ENCODE measurements at regions not wholly inside any gene's neighbourhood (a gene's known extent, or its start where the extent isn't known, plus 50 kb on each side); places are given as distances from the start of the nearest gene placed in this dataset.

- Histone ChIP-seq H3K4me2 (ENCODE audit: low read length) (no peak overlapping the region), H3K79me2 (ENCODE audit: insufficient read depth, low read length) (no peaks in the 10 kb centered on the region), H3K27ac (ENCODE audit: low read depth, low read length, poor library complexity, severe bottlenecking) (no peak overlapping the region), H3K9ac (ENCODE audit: low read length) (no peak overlapping the region), H3K27me3 (ENCODE audit: insufficient read depth, low read length) (no peaks in the 10 kb centered on the region), H3K36me3 (ENCODE audit: insufficient read depth, low read length) (no peaks in the 10 kb centered on the region), H3F3A (ENCODE audit: insufficient read depth, low read length) (no peaks in the 10 kb centered on the region), H3K4me3 (ENCODE audit: low read depth, low read length, poor library complexity, severe bottlenecking) (no peak overlapping the region), H3K9me2 (ENCODE audit: low read depth, low read length) (no peaks in the 10 kb centered on the region), H3K9me3 (ENCODE audit: low read length) (no peaks in the 10 kb centered on the region), H4K20me1 (ENCODE audit: insufficient read depth, low read length) (no peaks in the 10 kb centered on the region), H3K4me1 (ENCODE audit: insufficient read depth, low read length, severe bottlenecking) (no peaks in the 10 kb centered on the region), H2AFZ (ENCODE audit: low read length) (no peak overlapping the region)
- no peak for TF ChIP-seq EZH2 (IDR thresholded peaks at IDR 0.05; ENCODE audit: borderline replicate concordance, low read length)
These were observed 135.9 kb upstream of the NTF3 start for GRCh38 chr12:5295996-5296395.

DNA sequence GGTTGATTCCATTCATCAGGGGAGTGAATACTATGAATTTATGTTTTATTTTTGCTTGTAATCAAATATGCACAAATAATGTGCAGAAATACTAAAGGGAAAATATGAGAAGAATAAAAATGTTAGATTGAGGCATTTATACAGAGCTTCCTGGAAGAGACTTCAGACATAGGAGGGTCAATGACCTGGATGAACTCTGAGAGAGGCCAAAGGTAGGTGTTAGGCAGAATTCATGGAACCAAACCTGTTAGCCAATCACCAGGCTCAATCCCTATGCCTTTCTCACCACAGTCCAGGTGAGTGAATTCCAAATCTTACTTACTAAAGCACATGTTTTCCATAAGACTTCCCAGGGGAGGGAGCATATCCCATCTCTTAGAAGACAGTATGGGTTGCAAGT, 130.4 kb upstream of the NTF3 start:
- no peak overlapping the region for H2AFZ ChIP-seq (ENCODE audit: low read length)
- no peaks in the 10 kb centered on the region for H3K27me3 ChIP-seq (ENCODE audit: insufficient read depth, low read length)
- no peaks in the 10 kb centered on the region for H4K20me1 ChIP-seq (ENCODE audit: insufficient read depth, low read length)
- TF ChIP-seq EZH2 (IDR thresholded peaks at IDR 0.05; ENCODE audit: borderline replicate concordance, low read length) = no peak
- TF ChIP-seq, protein P1, sequence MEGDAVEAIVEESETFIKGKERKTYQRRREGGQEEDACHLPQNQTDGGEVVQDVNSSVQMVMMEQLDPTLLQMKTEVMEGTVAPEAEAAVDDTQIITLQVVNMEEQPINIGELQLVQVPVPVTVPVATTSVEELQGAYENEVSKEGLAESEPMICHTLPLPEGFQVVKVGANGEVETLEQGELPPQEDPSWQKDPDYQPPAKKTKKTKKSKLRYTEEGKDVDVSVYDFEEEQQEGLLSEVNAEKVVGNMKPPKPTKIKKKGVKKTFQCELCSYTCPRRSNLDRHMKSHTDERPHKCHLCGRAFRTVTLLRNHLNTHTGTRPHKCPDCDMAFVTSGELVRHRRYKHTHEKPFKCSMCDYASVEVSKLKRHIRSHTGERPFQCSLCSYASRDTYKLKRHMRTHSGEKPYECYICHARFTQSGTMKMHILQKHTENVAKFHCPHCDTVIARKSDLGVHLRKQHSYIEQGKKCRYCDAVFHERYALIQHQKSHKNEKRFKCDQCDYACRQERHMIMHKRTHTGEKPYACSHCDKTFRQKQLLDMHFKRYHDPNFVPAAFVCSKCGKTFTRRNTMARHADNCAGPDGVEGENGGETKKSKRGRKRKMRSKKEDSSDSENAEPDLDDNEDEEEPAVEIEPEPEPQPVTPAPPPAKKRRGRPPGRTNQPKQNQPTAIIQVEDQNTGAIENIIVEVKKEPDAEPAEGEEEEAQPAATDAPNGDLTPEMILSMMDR (IDR thresholded peaks at IDR 0.05; ENCODE audit: low read length) = no peak
- no peaks in the 10 kb centered on the region for H3K79me2 ChIP-seq (ENCODE audit: insufficient read depth, low read length)
- no peaks in the 10 kb centered on the region for H3F3A ChIP-seq (ENCODE audit: insufficient read depth, low read length)
- no peak overlapping the region for H3K4me3 ChIP-seq (ENCODE audit: low read depth, low read length, poor library complexity, severe bottlenecking)
- no peaks in the 10 kb centered on the region for H3K36me3 ChIP-seq (ENCODE audit: insufficient read depth, low read length)
- no peak overlapping the region for H3K27ac ChIP-seq (ENCODE audit: low read depth, low read length, poor library complexity, severe bottlenecking)
- H3K4me1 ChIP-seq (ENCODE audit: insufficient read depth, low read length, severe bottlenecking) = no peaks in the 10 kb centered on the region
- H3K9me2 ChIP-seq (ENCODE audit: low read depth, low read length) = no peaks in the 10 kb centered on the region
- H3K4me2 ChIP-seq (ENCODE audit: low read length) = no peak overlapping the region
- H3K9ac ChIP-seq (ENCODE audit: low read length) = no peak overlapping the region
- H3K9me3 ChIP-seq (ENCODE audit: low read length) = no peaks in the 10 kb centered on the region

DNA sequence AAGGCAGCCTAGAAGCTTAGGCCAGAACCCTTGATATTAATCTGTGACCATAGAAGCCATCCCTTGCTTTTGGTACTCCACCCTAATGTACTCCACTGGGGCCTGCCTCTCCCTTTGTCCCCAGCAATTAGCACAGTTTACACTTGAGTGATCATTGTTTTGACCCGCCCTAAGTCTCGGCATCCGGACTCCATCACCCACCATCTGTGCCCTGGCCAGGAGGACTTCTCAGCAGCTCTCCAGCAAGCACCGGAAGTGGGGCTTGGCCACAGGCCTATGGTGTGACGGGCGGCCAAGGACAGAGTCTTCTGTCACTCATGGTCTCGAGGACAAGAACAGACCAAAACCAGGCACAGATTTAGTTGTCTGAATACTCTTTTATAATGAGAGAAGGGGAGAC, 126.5 kb upstream of the NTF3 start:
- H3K79me2 ChIP-seq (ENCODE audit: insufficient read depth, low read length) = no peaks in the 10 kb centered on the region
- no peak overlapping the region for H3K4me2 ChIP-seq (ENCODE audit: low read length)
- TF ChIP-seq EZH2 (IDR thresholded peaks at IDR 0.05; ENCODE audit: borderline replicate concordance, low read length) = no peak
- TF ChIP-seq, protein P1 (IDR thresholded peaks at IDR 0.05; ENCODE audit: low read length) = no peak

GRCh38 chr12:5305886-5306545, 125.9 kb upstream of the NTF3 start:
- Histone ChIP-seq H3K27me3 (ENCODE audit: insufficient read depth, low read length) (0 out of 2 replicates have a peak, but pooled peaks cover 4% of the 10 kb centered on the region), H3K4me1 (ENCODE audit: insufficient read depth, low read length, severe bottlenecking) (no peaks in the 10 kb centered on the region), H2AFZ (ENCODE audit: low read length) (no peak overlapping the region), H3K9ac (ENCODE audit: low read length) (no peak overlapping the region), H3K79me2 (ENCODE audit: insufficient read depth, low read length) (no peaks in the 10 kb centered on the region), H3K4me3 (ENCODE audit: low read depth, low read length, poor library complexity, severe bottlenecking) (no peak overlapping the region), H4K20me1 (ENCODE audit: insufficient read depth, low read length) (no peaks in the 10 kb centered on the region), H3K9me3 (ENCODE audit: low read length) (no peaks in the 10 kb centered on the region), H3K27ac (ENCODE audit: low read depth, low read length, poor library complexity, severe bottlenecking) (no peak overlapping the region), H3K4me2 (ENCODE audit: low read length) (no peak overlapping the region), H3F3A (ENCODE audit: insufficient read depth, low read length) (no peaks in the 10 kb centered on the region), H3K36me3 (ENCODE audit: insufficient read depth, low read length) (no peaks in the 10 kb centered on the region), H3K9me2 (ENCODE audit: low read depth, low read length) (no peaks in the 10 kb centered on the region)
- TF ChIP-seq, protein P1 (IDR thresholded peaks at IDR 0.05; ENCODE audit: low read length) = no peak
- TF ChIP-seq EZH2 (IDR thresholded peaks at IDR 0.05; ENCODE audit: borderline replicate concordance, low read length) = no peak

More for the DNA sequence above, 126.5 kb upstream of the NTF3 start:
- no peaks in the 10 kb centered on the region for H4K20me1 ChIP-seq (ENCODE audit: insufficient read depth, low read length)
- no peaks in the 10 kb centered on the region for H3K9me2 ChIP-seq (ENCODE audit: low read depth, low read length)
- no peak overlapping the region for H3K9ac ChIP-seq (ENCODE audit: low read length)
- no peaks in the 10 kb centered on the region for H3K4me1 ChIP-seq (ENCODE audit: insufficient read depth, low read length, severe bottlenecking)
- no peak overlapping the region for H3K27ac ChIP-seq (ENCODE audit: low read depth, low read length, poor library complexity, severe bottlenecking)
- H3K4me3 ChIP-seq (ENCODE audit: low read depth, low read length, poor library complexity, severe bottlenecking) = no peak overlapping the region
- H3K9me3 ChIP-seq (ENCODE audit: low read length) = no peaks in the 10 kb centered on the region
- H3F3A ChIP-seq (ENCODE audit: insufficient read depth, low read length) = no peaks in the 10 kb centered on the region
- H3K36me3 ChIP-seq (ENCODE audit: insufficient read depth, low read length) = no peaks in the 10 kb centered on the region
- 0 out of 2 replicates have a peak, but pooled peaks cover 4% of the 10 kb centered on the region for H3K27me3 ChIP-seq (ENCODE audit: insufficient read depth, low read length)
- H2AFZ ChIP-seq (ENCODE audit: low read length) = no peak overlapping the region
